HK-2 (cell line): ENCODE measurements at regions not wholly inside any gene's neighbourhood (a gene's known extent, or its start where the extent isn't known, plus 50 kb on each side); places are given as distances from the start of the nearest gene placed in this dataset.
"Not testable (repeated sequence)": the region's sequence is repeated elsewhere in the genome, so short reads cannot be mapped to it uniquely, and the experiment has no call there.

ENCODE experiments used
- DNase-seq: peaks from one replicate; pipeline ENCODE4 v3.0.0-alpha.2; 2018; ENCODE audit not compliant: unreplicated experiment

GRCh38 chr6:121873595-121873994, 438.1 kb downstream of the GJA1 start:
- DNase-seq: no peak

GRCh38 chr6:121876721-121877120, 441.3 kb downstream of the GJA1 start:
- no peak for DNase-seq

GRCh38 chr6:121879149-121879548, 443.7 kb downstream of the GJA1 start:
- DNase-seq: no peak

- no peak for DNase-seq
Measured at GRCh38 chr6:121880831-121881230, 445.4 kb downstream of the GJA1 start.

- no peak for DNase-seq
Measured at GRCh38 chr6:121881974-121882667, 446.7 kb downstream of the GJA1 start.

DNA sequence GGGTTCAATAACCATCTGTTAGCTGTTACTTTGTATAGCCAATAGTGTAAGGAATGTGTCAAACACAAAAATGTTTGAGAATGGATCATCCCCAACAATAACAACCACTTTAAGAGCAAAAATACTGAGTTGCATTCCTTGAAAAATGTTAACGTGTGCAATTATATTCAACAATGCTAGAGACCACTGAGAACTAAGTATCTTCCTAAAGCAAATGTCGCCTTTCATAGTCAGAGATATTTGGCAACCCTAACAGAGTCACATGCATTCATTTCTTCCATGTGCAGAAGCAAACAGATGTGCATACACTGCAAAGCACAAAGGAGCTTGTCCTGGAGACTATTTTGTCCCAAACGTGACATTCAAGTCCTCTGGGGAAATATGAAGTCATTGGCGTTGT, 448.6 kb downstream of the GJA1 start:
- no peak for DNase-seq

- DNase-seq: no peak
Measured at GRCh38 chr6:121884620-121885019, 449.2 kb downstream of the GJA1 start.

GRCh38 chr6:121885399-121886152, 450.1 kb downstream of the GJA1 start:
- DNase-seq: no peak

GRCh38 chr6:121886223-121886830, 450.9 kb downstream of the GJA1 start:
- no peak for DNase-seq

GRCh38 chr6:121887724-121888123, 452.3 kb downstream of the GJA1 start:
- DNase-seq: no peak

GRCh38 chr6:121890307-121890910, 455.0 kb downstream of the GJA1 start:
- DNase-seq: no peak

GRCh38 chr6:121895731-121896130, 460.3 kb downstream of the GJA1 start:
- not testable (repeated sequence) for DNase-seq

DNA sequence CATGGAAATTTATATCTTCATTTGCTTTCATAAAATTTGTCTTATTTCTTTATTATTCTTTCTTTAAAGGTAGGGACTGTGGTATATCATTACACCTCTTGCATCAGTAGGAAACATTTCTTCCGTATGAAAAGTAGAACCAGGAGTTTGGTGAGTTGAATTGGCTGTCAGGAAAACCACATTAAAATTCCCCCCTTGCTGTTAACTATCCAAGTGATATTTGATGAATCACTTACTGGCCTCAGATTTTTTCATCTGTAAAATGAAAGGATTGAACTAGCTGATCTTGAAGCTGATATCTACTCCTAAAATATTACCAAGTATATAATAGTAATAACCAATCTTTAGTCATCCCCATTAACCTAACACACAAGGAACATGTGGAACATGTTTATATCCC, 460.9 kb downstream of the GJA1 start:
- DNase-seq: no peak

- no peak for DNase-seq
Measured at GRCh38 chr6:121896771-121897170, 461.3 kb downstream of the GJA1 start.

- no peak for DNase-seq
Measured at GRCh38 chr6:121897337-121897760, 461.9 kb downstream of the GJA1 start.

GRCh38 chr6:121901432-121901831, 466.0 kb downstream of the GJA1 start:
- no peak for DNase-seq

DNA sequence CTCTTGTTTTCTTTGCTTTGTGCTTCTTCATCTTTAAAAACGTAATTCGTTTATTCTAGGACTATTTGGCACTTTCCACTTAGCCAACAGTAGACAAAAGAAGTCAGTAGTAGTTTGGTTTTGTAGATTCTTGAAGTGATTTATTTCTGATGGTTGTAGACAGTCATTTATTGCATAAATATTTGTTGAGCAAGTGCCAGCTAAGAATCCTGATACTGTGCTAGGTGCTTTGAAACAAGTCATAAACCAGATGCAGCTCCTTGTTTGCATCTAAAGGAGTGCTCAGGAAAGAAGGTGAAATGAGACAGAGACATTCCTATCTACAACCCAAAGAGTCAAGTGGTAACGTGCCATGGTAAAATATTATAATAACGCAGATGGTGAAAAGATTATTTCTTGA, 469.1 kb downstream of the GJA1 start:
- DNase-seq: no peak

DNA sequence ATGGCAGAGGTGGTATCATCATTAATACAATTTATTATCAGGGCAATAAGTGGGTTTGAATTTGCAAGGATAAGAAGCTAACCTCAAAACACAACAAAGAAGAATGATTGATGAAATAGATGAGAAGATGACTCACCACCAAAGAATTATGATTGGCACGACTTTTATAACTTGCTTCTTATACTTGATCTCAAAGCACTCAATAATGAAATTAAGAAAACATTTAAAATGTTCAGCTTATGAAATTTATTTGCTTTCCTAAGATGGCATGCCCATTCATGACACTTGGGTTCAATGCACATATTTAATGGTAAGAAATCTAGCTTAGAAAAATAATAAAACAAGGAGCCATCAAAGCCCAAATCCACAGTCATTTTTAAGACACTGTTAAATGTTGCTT, 477.5 kb downstream of the GJA1 start:
- no peak for DNase-seq

DNA sequence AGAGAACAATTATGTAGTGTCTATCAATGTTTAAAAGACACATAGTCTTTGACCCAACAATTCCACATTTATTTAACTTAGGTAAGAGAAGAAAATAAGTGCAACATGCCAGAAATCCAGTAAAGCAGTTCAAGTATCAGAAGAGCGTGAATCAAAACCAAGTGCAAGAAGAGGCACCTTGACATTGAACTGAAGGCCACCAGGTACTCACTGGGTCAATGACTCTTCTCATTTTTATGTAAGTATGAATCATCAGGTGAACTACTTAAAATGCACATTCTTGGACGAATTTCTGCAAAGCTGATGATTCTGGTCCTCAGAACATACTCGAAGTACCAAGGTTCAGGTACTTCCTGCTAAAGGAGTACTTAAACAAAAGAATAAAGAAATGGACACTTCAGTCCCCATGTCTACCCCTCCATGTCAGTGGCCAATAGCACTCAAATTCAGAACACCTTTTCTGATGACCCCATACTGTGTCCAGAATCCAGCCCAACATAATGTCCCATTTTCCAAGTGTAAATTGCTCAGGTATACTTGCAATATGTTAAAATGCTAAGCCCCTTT, 481.9 kb downstream of the GJA1 start:
- DNase-seq: no peak

- no peak for DNase-seq
Measured at GRCh38 chr6:121917834-121918559, 481.5 kb upstream of the HSF2 start.

DNA sequence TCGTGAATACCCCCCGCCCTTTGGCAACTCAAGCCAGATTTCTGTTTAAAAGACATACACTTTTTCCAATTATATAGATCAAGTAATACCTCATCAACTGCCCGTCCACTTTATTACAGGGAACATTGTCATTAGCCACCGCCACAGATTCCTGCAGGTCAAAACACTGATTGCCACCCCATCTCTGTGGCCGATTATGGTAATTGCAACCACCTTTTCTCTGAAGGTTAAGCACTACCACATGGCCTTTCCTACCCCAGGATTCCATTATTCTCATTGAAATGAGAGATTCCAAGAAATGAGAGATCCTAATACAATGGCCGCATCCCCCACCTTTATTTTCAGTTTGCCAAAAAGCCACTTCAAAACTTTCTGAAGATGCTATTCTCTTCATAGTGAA, 478.8 kb upstream of the HSF2 start:
- DNase-seq: no peak

- DNase-seq: no peak
Measured at GRCh38 chr6:121925024-121925423, 474.4 kb upstream of the HSF2 start.
